Pancreas (tissue), 10 donors: ENCODE measurements at regions not wholly inside any gene's neighbourhood (a gene's known extent, or its start where the extent isn't known, plus 50 kb on each side); places are given as distances from the start of the nearest gene placed in this dataset.

Experiments used
- ATAC-seq, 4 donors: fragments of 200-7000 bp; cut with Tn5 transposase; one replicate each; pipeline versions ENCODE4 v1.8.0 to v1.9.1; 2020; ENCODE audit warnings: mild to moderate bottlenecking in 4 of 4, moderate library complexity in 4 of 4
- DNase-seq, 6 donors: peaks; one replicate each; pipeline ENCODE4 v3.0.0-alpha.2; 2020
- FAIRE-seq: peaks from 2 replicates; lab custom pipeline; 2012; peaks lifted over from hg19 to GRCh38; lab: Jason Lieb, UNC
- H3K27ac ChIP-seq, 4 donors: fragments of 200-600 bp; sonication (generic); 1 replicate in 3 of 4; 2 replicates in 1 of 4; pipeline versions ENCODE4 v1.5.0 to v1.8.0; 2020
- H3K27me3 ChIP-seq, 4 donors: fragments of 200-600 bp; one replicate each; pipeline ENCODE4 v1.8.0; 2021
- H3K36me3 ChIP-seq, 3 donors: fragments of 200-600 bp; sonication (generic) in 1 of 3; one replicate each; pipeline versions ENCODE4 v1.5.0 to v1.8.0; 2020 to 2021
- H3K4me1 ChIP-seq, 3 donors: fragments of 200-600 bp; one replicate each; pipeline ENCODE4 v1.8.0; 2021
- H3K4me3 ChIP-seq, 4 donors: fragments of 200-600 bp; sonication (generic) in 2 of 4; one replicate each; pipeline versions ENCODE4 v1.5.0 to v1.8.0; 2020 to 2021
- H3K9me3 ChIP-seq, 4 donors: fragments of 200-600 bp; one replicate each; pipeline ENCODE4 v1.8.0; 2021
- WGBS, 2 donors: extraction: QIAGEN DNeasy Blood & Tissue Kit; methylation state at CpG; one replicate each; pipeline ENCODE4 v1.1.7; 2013; 5-methylcytosine and 5-hydroxymethylcytosine counted together
- intact Hi-C, 3 donors: fragments of 100-400 bp; cut with DNase I; formaldehyde crosslinking; loops; one replicate each; pipeline versions ENCODE4 v1.11.1 to v1.14.2; 2022
- TF ChIP-seq, protein P1 (sequence below), 4 donors: fragments of 200-600 bp; sonication (generic) in 3 of 4; IDR thresholded peaks; one replicate each; pipeline versions ENCODE4 v1.5.0 to v1.8.0; 2021; ENCODE audit warnings: antibody characterized with exemption in 4 of 4
- donor health status: healthy with polysubstance abuse.
- donor health status: DM: no; HTN: no; CAD: no; lungs with moderate emphysema.
- donor health status: DM: no; HTN: no; CAD: no.
- donor health status: control.
- donor health status: control.
- donor health status: Bipolar disorder and iron deficiency.
- donor health status: DM: yes; HTN: yes; CAD: no.
- donor health status: DM: no; HTN: no; CAD: no.
- donor health status: DM: no; HTN: no; CAD: no.
- donor health status: DM: yes; HTN: yes; CAD: no.

DNA sequence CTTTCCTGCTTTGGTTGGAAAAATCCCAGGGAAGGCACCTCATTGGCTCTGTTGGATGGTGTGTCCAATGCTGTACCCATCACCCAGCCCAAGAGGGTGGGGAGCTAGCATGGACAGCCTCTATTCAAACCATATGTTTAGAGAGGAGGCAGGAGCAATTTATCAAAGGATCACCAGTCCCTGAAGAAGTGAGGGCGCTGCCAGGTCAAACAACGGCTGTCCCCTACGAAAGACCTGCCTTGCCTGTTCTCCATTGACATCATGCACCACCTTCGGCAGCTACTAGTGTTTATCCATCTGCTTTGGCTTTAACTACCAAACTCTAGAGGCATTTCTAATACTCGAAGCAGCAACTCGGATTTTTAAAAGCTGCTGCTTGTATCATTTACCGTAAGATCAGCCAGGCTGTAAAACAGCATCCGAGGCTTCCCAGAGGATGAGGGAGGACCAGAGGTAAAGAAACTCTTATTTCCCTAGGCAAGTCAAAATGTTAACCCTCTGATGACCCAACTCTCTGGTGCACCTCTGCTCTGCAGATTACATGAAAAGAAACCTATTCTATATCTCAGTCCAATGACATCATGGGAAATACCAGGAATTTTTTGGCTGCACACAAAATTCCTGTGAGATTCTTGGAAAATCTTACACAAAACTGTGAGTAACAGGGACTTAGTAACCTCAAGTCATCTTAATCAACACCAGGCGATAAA is 720.9 kb upstream of the TBX3 start:
- intact Hi-C loops: no loop called here
- Histone ChIP-seq H3K4me1 (no peaks in the 10 kb centered on the region), H3K4me3 (no peak overlapping the region), H3K36me3 (no peaks in the 10 kb centered on the region), H3K9me3 (no peaks in the 10 kb centered on the region), H3K27me3 (peaks cover 0 to 6% (median 0%) of the 10 kb centered on the region in 4 donors), H3K27ac (no peak overlapping the region)
- ATAC-seq (no peak), DNase-seq (no peak), FAIRE-seq (no peak)
- TF ChIP-seq, protein P1, sequence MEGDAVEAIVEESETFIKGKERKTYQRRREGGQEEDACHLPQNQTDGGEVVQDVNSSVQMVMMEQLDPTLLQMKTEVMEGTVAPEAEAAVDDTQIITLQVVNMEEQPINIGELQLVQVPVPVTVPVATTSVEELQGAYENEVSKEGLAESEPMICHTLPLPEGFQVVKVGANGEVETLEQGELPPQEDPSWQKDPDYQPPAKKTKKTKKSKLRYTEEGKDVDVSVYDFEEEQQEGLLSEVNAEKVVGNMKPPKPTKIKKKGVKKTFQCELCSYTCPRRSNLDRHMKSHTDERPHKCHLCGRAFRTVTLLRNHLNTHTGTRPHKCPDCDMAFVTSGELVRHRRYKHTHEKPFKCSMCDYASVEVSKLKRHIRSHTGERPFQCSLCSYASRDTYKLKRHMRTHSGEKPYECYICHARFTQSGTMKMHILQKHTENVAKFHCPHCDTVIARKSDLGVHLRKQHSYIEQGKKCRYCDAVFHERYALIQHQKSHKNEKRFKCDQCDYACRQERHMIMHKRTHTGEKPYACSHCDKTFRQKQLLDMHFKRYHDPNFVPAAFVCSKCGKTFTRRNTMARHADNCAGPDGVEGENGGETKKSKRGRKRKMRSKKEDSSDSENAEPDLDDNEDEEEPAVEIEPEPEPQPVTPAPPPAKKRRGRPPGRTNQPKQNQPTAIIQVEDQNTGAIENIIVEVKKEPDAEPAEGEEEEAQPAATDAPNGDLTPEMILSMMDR (IDR thresholded peaks at IDR 0.05): no peak
- WGBS, 2 donors: 25 to 32% methylated on average over 9 of the region's 9 CpGs

DNA sequence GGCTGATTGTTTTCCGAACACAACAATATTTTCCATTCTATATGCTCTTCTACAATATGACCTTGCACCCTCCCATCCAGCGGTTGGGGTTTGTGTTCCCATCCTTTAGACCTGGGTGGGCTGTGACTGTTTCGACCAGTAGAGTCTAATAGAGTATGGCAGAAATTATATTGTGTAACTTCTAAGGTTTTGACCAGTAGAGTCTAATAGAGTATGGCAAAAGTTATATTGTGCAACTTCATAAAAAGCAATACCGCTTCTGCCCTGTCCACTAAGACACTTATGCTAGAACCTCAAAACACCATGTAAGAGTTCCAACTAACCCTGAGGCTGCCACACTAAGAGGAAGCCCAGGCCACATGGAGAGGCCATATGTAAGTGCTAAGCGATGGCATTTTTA is 719.7 kb upstream of the TBX3 start:
- no peak for ATAC-seq
- no peaks in the 10 kb centered on the region for H3K9me3 ChIP-seq
- no peak overlapping the region for H3K27ac ChIP-seq
- H3K4me3 ChIP-seq: no peak overlapping the region
- no peak for FAIRE-seq
- intact Hi-C loops: no loop called here
- H3K4me1 ChIP-seq: no peaks in the 10 kb centered on the region
- no peaks in the 10 kb centered on the region for H3K36me3 ChIP-seq
- 72 to 81% methylated on average over 5 of the region's 5 CpGs for WGBS, 2 donors
- TF ChIP-seq, protein P1 (IDR thresholded peaks at IDR 0.05): no peak
- peaks cover 0 to 6% (median 0%) of the 10 kb centered on the region in 4 donors for H3K27me3 ChIP-seq
- no peak for DNase-seq

DNA sequence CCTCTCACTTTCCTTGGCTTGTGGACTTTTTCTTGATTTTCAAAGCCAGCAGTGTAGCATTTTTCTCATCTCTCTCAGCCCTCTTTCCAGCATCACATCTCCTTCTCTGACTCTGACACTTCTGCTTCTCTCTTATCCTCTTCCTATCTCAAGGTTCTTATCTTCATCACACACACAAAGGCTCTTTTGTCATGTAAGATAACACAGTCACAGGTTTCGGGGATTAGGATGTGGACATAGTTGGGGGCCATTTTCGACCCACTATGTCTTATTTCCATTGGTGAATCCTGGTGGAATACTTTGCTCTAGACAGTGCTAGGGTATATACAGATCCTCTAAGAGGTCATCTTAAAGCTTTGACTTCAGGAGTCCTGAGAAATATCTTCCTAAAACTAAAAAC is 719.3 kb upstream of the TBX3 start:
- no peak for ATAC-seq
- peaks cover 0 to 6% (median 0%) of the 10 kb centered on the region in 4 donors for H3K27me3 ChIP-seq
- H3K9me3 ChIP-seq: no peaks in the 10 kb centered on the region
- no peak for FAIRE-seq
- WGBS, 2 donors: 35 to 39% methylated on average over 2 of the region's 2 CpGs
- intact Hi-C loops: no loop called here
- no peaks in the 10 kb centered on the region for H3K4me1 ChIP-seq
- TF ChIP-seq, protein P1 (IDR thresholded peaks at IDR 0.05): no peak
- no peak overlapping the region for H3K27ac ChIP-seq
- H3K36me3 ChIP-seq: no peaks in the 10 kb centered on the region
- H3K4me3 ChIP-seq: no peak overlapping the region
- DNase-seq: no peak

DNA sequence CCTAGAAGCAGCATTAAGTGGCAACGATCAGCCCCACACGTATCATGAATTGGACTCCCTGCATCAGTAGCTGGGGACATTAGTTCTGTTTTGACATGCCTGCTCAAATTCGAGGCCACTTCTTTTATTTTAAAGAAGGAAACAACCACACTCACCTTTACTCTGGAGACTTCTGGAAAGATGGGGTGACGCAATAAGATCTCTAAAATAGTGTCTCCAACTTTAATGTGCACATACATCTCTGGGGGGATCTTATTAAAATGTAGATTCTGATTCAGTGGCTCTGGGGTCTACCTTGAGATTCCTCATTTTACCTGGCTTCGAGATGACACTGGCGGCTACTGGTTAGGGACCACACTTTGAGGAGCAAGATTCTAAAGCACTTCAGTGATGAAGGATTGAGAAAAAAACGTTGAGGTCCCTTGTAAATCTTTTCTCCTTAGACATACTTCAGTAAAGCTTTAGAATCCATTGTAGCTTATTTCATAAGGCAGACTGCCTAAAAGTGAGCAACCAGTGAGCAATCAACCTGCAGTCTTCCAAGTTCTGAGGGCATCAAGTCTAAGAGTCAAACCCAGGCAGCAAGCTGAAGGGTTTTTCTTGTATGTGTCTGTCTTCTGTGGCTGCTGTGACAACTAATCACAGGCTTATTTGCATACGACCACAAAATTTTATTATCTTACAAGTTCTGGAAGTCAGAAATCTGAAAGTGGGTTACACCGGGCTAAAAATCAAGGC is 718.6 kb upstream of the TBX3 start:
- no peaks in the 10 kb centered on the region for H3K36me3 ChIP-seq
- intact Hi-C loops: no loop called here
- H3K4me1 ChIP-seq: no peaks in the 10 kb centered on the region
- H3K4me3 ChIP-seq: no peak overlapping the region
- peaks cover 0 to 6% (median 0%) of the 10 kb centered on the region in 4 donors for H3K27me3 ChIP-seq
- no peak overlapping the region for H3K27ac ChIP-seq
- no peak for ATAC-seq
- 48 to 56% methylated on average over 9 of the region's 9 CpGs for WGBS, 2 donors
- no peak for FAIRE-seq
- TF ChIP-seq, protein P1 (IDR thresholded peaks at IDR 0.05): no peak
- no peaks in the 10 kb centered on the region for H3K9me3 ChIP-seq
- DNase-seq: no peak

DNA sequence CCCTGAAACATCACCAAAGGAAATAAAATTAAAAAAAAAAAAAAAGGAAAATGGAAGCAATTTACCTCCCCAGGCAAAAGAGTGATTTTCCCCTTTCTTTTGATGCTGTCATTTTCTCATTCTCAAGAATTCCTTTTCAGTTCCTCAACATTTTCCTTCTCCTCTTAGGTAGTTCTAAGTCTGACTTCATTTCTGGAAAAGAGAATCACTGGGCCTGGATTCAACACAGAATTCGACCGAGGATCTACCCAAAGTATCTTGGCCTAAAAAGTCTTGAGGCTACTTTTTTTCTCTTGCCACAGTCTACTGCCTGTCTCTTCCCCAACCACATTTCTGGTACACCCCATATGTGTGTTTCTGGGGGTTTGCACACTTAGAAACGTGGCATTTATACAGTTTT is 717.8 kb upstream of the TBX3 start:
- Histone ChIP-seq H3K27me3 (peaks cover 0 to 6% (median 0%) of the 10 kb centered on the region in 4 donors), H3K27ac (no peak overlapping the region), H3K9me3 (no peaks in the 10 kb centered on the region), H3K4me3 (no peak overlapping the region), H3K4me1 (no peaks in the 10 kb centered on the region), H3K36me3 (no peaks in the 10 kb centered on the region)
- DNase-seq: no peak
- no peak for ATAC-seq
- WGBS, 2 donors: 48 to 74% methylated on average over 3 of the region's 3 CpGs
- intact Hi-C loops: no loop called here
- FAIRE-seq: no peak
- TF ChIP-seq, protein P1 (IDR thresholded peaks at IDR 0.05): no peak
